GM12875 (cell line): ENCODE measurements at regions not wholly inside any gene's neighbourhood (a gene's known extent, or its start where the extent isn't known, plus 50 kb on each side); places are given as distances from the start of the nearest gene placed in this dataset.

Experiments
- H3K4me3 ChIP-seq: one replicate; pipeline ENCODE4 v1.5.1; 2011; ENCODE audit warnings: low read depth, low read length, control low read depth
- TF ChIP-seq, protein P1 (sequence below): IDR thresholded peaks from 2 replicates; pipeline ENCODE4 v1.5.1; 2011; ENCODE audit warnings: low read depth, mild to moderate bottlenecking, control low read depth, inconsistent platforms, low read length, moderate library complexity, borderline replicate concordance; ENCODE audit not compliant: insufficient read depth

DNA sequence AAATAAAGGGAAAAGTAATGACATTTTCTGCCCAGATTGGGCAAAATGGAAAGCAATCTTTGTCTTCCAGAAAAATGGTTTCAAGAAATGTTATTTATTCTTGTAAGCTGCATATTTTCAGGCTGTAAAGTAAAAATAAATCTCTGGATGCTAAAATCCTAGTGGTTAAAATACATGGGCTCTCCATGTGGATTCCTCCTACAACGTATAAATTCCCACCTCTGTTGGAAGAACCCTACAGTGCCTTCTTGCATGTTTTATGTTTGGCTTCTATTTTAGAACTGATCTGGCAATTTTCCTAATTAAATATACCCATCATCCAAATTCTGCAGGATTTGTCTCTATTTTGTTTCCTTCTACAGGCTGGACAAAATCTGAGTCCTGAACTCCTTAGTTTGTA, 528.9 kb downstream of the COL12A1 start:
- TF ChIP-seq, protein P1, sequence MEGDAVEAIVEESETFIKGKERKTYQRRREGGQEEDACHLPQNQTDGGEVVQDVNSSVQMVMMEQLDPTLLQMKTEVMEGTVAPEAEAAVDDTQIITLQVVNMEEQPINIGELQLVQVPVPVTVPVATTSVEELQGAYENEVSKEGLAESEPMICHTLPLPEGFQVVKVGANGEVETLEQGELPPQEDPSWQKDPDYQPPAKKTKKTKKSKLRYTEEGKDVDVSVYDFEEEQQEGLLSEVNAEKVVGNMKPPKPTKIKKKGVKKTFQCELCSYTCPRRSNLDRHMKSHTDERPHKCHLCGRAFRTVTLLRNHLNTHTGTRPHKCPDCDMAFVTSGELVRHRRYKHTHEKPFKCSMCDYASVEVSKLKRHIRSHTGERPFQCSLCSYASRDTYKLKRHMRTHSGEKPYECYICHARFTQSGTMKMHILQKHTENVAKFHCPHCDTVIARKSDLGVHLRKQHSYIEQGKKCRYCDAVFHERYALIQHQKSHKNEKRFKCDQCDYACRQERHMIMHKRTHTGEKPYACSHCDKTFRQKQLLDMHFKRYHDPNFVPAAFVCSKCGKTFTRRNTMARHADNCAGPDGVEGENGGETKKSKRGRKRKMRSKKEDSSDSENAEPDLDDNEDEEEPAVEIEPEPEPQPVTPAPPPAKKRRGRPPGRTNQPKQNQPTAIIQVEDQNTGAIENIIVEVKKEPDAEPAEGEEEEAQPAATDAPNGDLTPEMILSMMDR, result no peak
- no peak overlapping the region for H3K4me3 ChIP-seq

DNA sequence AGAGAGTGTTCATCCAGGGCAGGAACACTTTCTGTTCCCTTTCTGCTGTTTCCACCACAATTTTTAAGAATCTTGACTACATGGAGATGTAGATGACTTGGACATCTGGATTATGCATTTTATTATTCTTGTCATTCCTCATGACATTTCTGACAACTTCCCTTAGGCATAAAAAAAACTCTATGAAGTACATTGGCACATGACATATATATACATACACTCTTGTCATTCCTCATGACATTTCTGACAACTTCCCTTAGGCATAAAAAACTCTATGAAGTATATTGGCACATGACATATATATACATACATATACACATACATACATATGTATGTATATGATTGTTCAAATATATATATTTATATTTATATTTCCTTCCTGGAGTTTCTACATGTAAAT, 531.5 kb downstream of the COL12A1 start:
- TF ChIP-seq, protein P1, result no peak
- H3K4me3 ChIP-seq, result no peak overlapping the region

DNA sequence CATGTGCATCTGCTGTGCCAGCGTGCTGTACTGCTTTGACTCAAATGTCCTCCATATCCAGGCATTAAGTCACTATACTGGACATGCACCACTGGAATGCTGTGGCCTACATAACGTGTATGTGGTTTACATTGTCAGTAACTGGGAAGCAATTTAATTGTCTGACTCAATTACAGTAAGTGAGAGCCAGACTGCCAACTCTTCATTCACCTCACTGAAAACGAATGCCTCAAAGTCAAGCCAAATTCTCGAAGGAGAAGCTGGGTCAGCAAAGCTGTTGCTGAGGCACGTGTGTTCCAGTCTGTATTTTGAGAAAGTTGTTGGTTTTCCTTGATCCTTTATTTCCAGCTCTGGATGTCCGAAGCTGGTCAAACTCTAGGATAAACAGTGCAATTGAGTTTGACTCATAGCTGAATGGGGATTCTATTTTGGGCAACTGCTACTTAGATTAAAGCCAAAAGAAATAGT, 534.3 kb downstream of the COL12A1 start:
- TF ChIP-seq, protein P1, result no peak
- H3K4me3 ChIP-seq, result no peak overlapping the region

DNA sequence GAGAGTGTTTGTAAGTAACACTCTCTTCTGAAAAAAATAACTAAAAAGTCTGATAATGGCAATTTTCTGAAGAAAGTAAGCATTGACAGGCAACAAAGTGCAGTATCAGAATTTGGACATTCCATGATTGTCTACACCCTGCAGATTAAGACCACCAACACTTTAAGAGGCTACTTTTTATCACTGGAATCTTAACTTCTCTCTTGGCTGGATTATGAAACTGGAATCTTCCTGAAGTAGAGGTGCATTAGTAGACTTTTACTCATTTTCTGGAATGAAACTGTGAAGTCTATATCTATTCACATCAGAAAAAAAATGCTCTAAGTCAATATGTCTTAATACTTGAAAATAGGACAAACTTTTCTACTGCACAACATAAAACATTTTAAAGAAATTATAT, 547.5 kb downstream of the COL12A1 start:
- TF ChIP-seq, protein P1, result no peak
- no peak overlapping the region for H3K4me3 ChIP-seq

DNA sequence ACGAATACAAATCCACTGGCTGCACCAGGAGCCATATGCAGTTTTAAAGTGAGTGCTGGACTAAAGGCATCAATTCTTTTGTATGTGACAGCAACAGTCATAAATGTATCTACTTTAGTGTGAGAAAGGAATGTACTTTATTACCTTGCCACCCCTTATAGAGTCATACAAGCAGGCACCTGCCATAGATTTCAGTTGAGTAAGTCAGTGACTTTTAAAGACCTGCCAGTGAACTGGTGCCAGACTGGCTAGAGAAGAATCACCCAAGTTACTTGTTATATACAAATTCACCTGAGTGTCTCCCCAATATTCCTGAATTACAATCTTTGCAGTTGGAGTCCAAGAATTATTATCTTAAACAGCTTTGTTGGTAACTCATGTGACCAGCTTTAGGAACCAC, 547.9 kb downstream of the COL12A1 start:
- no peak overlapping the region for H3K4me3 ChIP-seq
- TF ChIP-seq, protein P1, result no peak

DNA sequence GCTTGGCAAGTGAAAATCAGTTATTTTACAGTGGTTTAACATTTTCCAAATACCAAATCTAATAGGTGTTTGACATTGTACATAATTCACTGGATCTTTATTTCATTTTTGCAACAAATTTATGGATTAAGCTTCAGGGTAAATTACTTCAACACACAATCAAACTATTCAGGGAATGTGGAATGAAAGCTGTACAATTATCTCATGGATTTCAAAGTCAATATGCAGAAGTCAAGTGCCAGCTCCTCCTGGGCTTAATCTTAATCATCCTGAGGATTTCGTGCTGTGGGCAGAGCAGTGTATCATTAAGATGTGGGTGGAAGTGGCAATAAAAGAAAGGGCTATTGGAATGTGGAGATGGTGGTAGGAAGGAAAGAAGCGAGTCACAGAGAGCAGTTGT, 548.8 kb downstream of the COL12A1 start:
- H3K4me3 ChIP-seq, result no peak overlapping the region
- TF ChIP-seq, protein P1, result no peak

DNA sequence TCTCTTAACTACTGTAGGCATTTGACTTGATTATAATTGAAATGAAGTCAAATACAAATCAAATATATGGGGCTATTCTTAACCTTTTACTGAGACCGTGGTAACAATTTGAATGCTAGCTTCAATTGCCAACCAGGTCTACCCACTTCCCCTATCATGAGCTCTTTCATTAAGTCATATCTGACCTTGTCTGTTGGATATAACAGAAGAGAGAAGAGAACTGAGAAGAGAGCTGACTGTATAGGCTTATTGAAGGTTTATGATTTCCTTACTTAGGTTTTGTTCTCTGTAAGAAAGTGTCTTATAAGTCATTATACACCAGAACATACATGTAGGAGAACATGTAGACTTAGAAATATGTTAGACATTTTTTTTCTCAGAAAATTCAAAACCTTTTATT, 549.4 kb downstream of the COL12A1 start:
- TF ChIP-seq, protein P1, result no peak
- no peak overlapping the region for H3K4me3 ChIP-seq
